Right hindlimb (tissue), 1 donor: ENCODE measurements at regions not wholly inside any gene's neighbourhood (a gene's known extent, or its start where the extent isn't known, plus 50 kb on each side); places are given as distances from the start of the nearest gene placed in this dataset.
A peak's percentile ranks its signal among the peaks of the same experiment; 100 is the strongest.
"Not testable (repeated sequence)": the region's sequence is repeated elsewhere in the genome, so short reads cannot be mapped to it uniquely, and the experiment has no call there.

Source experiments
- DNase-seq: peaks from one replicate; pipeline ENCODE4 v3.0.0-alpha.2; 2018

DNA sequence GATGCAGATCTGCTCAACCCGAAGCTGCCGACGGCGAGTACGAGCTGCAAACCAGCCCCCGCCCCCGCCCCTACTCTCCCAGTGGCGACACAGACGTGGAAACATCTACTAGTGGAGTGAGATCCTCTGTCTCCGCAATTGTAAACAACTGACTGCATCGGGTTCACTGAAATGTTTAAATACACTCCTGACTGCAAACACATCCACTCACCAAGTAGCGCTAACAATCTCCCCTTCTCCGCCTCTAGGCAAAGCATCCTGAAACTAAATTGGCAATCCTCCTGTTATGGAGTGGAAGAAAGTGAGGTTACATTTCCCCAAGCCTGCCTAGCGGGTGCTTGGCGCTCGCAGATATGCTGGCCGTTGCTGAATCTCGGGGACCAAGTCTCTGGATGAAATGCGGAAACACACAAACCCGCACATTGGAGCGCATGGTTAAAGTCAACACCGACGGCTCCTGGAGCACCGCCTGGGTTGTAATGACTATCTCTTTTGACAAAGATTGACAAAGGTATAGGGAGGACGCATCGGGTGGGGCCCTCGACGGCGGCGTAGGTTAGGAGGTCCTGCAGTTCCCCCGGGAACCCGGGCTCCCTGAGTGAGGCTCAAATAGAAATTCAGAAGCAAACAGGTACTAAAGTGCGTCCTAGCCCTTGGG lies 117.0 kb upstream of the TEX13C start:
- peak; percentile 35 for DNase-seq

GRCh38 chrX:125203365-125203736 lies 116.3 kb upstream of the TEX13C start:
- peak; percentile 30 for DNase-seq

DNA sequence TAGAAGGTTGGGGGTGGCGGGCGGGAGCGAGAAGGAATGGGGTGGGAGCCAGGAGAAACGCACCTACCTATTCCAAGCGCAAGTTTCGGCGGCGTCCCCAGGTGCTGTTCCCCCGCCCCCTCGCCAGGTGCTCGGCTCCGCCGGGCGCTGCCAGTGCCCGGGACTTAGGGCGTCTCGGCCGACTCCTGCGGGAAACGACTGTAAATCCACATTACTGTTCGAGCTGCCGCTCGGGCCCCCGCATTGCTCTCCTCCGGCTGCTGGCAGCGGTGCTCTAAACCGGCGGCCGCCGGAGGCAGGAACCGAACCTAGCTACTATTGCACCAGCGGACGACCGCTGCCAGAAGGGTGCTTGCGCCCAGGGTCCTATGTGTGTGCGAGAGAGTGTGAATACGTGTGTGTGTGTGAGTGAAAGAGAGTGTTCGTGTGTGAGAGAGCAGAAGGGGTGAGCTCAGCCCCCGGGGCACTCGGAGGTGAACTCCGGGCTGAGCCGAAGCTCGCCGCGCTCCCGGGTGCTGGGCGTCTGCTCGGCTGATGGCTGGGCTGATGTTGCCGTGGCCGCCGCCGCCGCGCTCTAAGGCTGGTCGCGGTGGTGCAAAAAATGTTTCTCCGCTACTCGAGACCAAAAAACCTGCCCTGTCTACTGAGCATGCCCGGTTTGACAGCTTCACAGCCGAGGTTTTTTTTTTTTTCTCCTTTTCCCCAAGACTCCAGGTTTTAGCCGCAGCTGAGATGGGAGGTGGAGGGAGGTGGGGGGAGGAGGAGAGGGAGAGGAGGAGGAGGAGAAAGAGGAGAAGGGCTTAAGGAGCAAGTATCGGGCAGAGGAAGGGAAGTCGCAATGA lies 115.7 kb upstream of the TEX13C start:
- peak; percentile 75 for DNase-seq

DNA sequence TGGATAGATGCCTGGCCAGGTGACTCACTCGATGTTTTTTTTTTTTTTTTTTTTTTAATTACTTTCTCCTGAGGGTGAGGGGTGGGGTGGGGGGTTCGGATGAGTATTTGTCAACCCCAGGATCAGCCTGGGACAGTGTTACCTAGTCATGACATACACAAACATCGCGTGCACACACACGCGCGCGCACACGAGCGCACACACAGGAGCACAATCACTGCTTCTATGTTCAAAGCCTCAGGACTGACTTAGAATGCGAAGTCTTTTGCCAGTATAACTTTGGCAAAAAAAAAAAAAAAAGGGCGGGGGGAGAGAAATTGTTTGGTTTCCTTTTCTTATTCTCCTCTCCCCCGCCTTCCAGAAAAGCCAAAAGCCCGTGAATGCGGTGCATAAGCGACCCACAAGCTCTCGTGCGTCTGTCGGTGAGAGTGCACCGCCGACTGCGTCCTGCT lies 115.0 kb upstream of the TEX13C start:
- DNase-seq, result no peak

DNA sequence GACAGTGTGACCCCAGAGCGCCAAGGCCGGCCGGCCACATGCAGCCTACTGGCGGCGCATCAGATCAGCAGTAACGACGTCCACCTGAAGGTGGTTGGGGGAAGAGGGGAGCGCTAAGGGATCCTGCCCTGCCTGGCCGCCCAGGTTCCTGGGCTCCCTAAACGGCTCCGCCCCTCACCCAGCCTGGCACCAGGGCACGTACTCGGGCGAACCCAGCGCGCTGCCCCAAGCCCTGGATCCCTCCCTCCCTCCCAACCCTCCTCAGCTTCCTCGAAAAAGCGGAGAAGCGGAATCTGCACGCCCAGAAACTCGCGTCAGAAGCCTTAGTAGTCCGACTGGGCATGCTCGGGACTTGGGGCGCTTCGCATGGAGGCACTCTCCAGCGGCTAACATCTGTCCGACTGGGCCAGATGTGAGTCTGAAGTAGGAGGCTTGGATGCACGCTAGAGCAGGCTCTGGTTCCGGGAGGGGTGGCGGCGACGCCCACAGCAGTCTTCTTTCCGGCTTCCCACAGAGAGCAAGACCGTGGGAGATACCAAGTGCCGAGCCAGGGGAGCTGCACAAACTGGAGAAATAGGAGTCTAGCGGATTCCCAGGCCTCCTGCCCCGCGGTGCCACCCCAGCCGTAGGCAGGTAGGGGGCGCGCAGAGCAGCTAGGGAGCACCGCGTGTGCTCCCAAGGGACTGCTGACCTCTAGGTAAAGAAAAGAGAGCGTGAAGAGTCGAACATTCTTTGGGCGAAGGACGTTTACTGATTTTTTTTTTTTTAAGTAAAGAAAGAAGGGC lies 114.3 kb upstream of the TEX13C start:
- DNase-seq, result peak; percentile 87

GRCh38 chrX:125205918-125206665 lies 113.6 kb upstream of the TEX13C start:
- DNase-seq, result peak; percentile 52

GRCh38 chrX:125210146-125210545 lies 109.5 kb upstream of the TEX13C start:
- DNase-seq, result no peak

DNA sequence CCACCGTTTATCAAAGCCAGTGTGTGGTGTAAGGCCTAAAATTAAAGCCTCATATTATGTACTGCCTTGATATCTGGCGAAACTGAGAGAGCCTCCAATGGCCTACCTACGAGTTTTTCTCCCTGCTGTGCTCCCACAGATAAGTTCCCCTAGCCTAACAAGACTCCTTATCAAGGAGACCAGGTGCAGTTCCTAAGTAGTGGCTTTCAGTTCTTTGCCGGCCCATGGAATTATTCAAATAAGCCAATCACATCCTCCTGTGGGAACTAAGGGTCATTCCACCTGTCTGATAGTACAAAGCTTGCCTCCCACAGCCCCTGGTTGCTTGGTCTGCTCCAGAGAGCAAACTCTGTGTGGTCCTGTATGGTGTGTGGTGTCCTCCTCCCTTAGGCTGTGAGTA lies 99.8 kb upstream of the TEX13C start:
- no peak for DNase-seq

- DNase-seq, result no peak
Observed at GRCh38 chrX:125236955-125237354, 82.7 kb upstream of the TEX13C start.

DNA sequence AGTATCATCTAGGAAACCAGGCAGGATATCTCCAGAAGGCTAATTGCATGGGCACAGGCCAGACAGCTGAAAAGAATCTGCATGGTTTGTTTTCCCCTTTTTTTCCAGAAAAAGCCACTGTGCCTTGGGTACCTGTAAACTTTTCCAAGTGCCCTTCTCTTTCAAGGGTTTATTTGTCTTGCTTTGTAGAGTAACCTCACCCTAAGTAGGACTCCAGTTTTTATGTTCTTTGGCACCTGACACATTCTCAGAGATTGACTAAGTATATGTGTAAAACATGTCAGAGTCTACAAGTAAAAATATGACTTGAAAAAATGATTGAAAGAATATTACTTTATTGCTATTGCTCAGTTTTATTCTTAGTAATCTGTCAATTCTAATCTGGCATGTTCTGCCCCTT lies 70.7 kb upstream of the TEX13C start:
- no peak for DNase-seq

DNA sequence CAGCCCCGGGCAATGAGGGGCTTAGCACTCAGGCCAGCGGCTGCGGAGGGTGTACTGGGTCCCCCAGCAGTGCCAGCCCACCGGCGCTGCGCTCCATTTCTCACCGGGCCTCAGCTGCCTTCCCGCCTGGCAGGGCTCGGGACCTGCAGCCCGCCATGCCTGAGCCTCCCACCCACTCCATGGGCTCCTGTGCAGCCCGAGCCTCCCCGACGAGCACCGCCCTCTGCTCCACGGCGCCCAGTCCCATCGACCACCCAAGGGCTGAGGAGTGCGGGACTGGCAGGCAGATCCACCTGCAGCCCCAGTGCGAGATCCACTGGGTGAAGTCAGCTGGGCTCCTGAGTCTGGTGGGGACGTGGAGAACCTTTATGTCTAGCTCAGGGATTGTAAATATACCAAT lies 63.9 kb upstream of the TEX13C start:
- not testable (repeated sequence) for DNase-seq

GRCh38 chrX:125262836-125263235 lies 56.8 kb upstream of the TEX13C start:
- DNase-seq, result no peak

GRCh38 chrX:125266153-125266660 lies 53.5 kb upstream of the TEX13C start:
- DNase-seq, result no peak
